AG04450 (cell line): ENCODE measurements at regions not wholly inside any gene's neighbourhood (a gene's known extent, or its start where the extent isn't known, plus 50 kb on each side); places are given as distances from the start of the nearest gene placed in this dataset.

Experiments used
- CTCF ChIA-PET: fragments of 300-600, 350-600 bp; formaldehyde crosslinking; extraction: SDS; loops from one replicate; lab custom pipeline; 2022; ENCODE audit warnings: antibody characterized with exemption, inconsistent platforms; lab: Charles Lee
- POLR2A ChIA-PET: fragments of 350-600 bp; formaldehyde crosslinking; extraction: SDS; loops from one replicate; lab custom pipeline; 2021; ENCODE audit warnings: antibody characterized with exemption, inconsistent platforms; lab: Yijun Ruan, JAX
- DNase-seq: peaks from one replicate; pipeline ENCODE4 v3.0.0-alpha.2; 2011; ENCODE audit warnings: low read depth, low spot score
- H3K27ac ChIP-seq: one replicate; pipeline ENCODE4 v1.5.1; 2012; ENCODE audit warnings: low read depth, low read length, control low read depth
- H3K27me3 ChIP-seq: one replicate; pipeline ENCODE4 v1.6.0; 2012; ENCODE audit warnings: low read length; ENCODE audit not compliant: control insufficient read depth, insufficient read depth
- H3K4me3 ChIP-seq: 2 replicates; pipeline ENCODE4 v1.5.1; 2011; ENCODE audit warnings: mild to moderate bottlenecking, low read depth, low read length, control low read depth
- H3K9me3 ChIP-seq: 2 replicates; pipeline ENCODE4 v1.5.1; 2012; ENCODE audit warnings: low read length; ENCODE audit not compliant: control insufficient read depth, insufficient read depth
- CTCF ChIP-seq: IDR thresholded peaks from 2 replicates; pipeline ENCODE4 v1.5.1; 2011; ENCODE audit warnings: low read depth, low read length, control low read depth, inconsistent platforms

GRCh38 chr11:97964332-97965004, 1056.3 kb upstream of the CNTN5 start:
- POLR2A ChIA-PET, result no interaction called here
- no peaks in the 10 kb centered on the region for H3K9me3 ChIP-seq
- no peak for DNase-seq
- H3K4me3 ChIP-seq, result no peak overlapping the region
- H3K27me3 ChIP-seq, result no peaks in the 10 kb centered on the region
- no peak for TF ChIP-seq CTCF
- CTCF ChIA-PET, result no interaction called here
- H3K27ac ChIP-seq, result no peak overlapping the region

GRCh38 chr11:97965849-97966646, 1054.7 kb upstream of the CNTN5 start:
- Histone ChIP-seq H3K9me3 (no peaks in the 10 kb centered on the region), H3K27ac (peak overlapping the region; percentile 82), H3K27me3 (no peaks in the 10 kb centered on the region), H3K4me3 (no peak overlapping the region)
- no peak for TF ChIP-seq CTCF
- ChIA-PET POLR2A (no interaction called here), CTCF (no interaction called here)
- peak; percentile 84 for DNase-seq

GRCh38 chr11:97966901-97967300, 1053.8 kb upstream of the CNTN5 start:
- Histone ChIP-seq H3K4me3 (no peak overlapping the region), H3K27ac (no peak overlapping the region), H3K27me3 (no peaks in the 10 kb centered on the region), H3K9me3 (no peaks in the 10 kb centered on the region)
- TF ChIP-seq CTCF, result no peak
- POLR2A ChIA-PET, result no interaction called here
- no peak for DNase-seq
- CTCF ChIA-PET, result no interaction called here

- Histone ChIP-seq H3K9me3 (no peaks in the 10 kb centered on the region), H3K4me3 (no peak overlapping the region), H3K27ac (no peak overlapping the region), H3K27me3 (no peaks in the 10 kb centered on the region)
- ChIA-PET CTCF (no interaction called here), POLR2A (no interaction called here)
- no peak for DNase-seq
- no peak for TF ChIP-seq CTCF
Measured at GRCh38 chr11:97968071-97968470, 1052.7 kb upstream of the CNTN5 start.

- TF ChIP-seq CTCF, result no peak
- Histone ChIP-seq H3K27ac (no peak overlapping the region), H3K27me3 (no peaks in the 10 kb centered on the region), H3K9me3 (no peaks in the 10 kb centered on the region; the same call in 1 of the 2 replicates), H3K4me3 (no peak overlapping the region)
- ChIA-PET POLR2A (no interaction called here), CTCF (interaction anchor here (0.5 kb wide), 1 partner anchor 94 kb away, joined by 3 read pairs; no protein-coding TSS in a partner anchor)
- DNase-seq, result no peak
Measured at GRCh38 chr11:97972731-97973130, 1048.0 kb upstream of the CNTN5 start.
